ENCODE measurements at regions not wholly inside any gene's neighbourhood (a gene's known extent, or its start where the extent isn't known, plus 50 kb on each side); places are given as distances from the start of the nearest gene placed in this dataset.
"Not testable (repeated sequence)": the region's sequence is repeated elsewhere in the genome, so short reads cannot be mapped to it uniquely, and the experiment has no call there.

- intact Hi-C loops (cut with DNase I), result no loop called here
- DNase-seq, result no peak
These were observed 478.8 kb upstream of the SPANXN1 start for GRCh38 chrX:144768540-144768939.

- DNase-seq; intact Hi-C loops (cut with DNase I): not testable (repeated sequence)
These were observed 463.8 kb upstream of the SPANXN1 start for GRCh38 chrX:144783528-144783927.

- no peak for DNase-seq
- intact Hi-C loops (cut with DNase I), result no loop called here
These were observed 457.2 kb upstream of the SPANXN1 start for GRCh38 chrX:144790148-144790547.

GRCh38 chrX:144791298-144791697 is 456.0 kb upstream of the SPANXN1 start:
- intact Hi-C loops (cut with DNase I), result no loop called here
- no peak for DNase-seq

GRCh38 chrX:144798972-144799371 is 448.3 kb upstream of the SPANXN1 start:
- intact Hi-C loops (cut with DNase I), result no loop called here
- no peak for DNase-seq

- DNase-seq, result no peak
- intact Hi-C loops (cut with DNase I), result no loop called here
These were observed 445.5 kb upstream of the SPANXN1 start for GRCh38 chrX:144801786-144802185.

- intact Hi-C loops (cut with DNase I), result no loop called here
These were observed 438.3 kb upstream of the SPANXN1 start for GRCh38 chrX:144809025-144809424.

GRCh38 chrX:144810539-144810938 is 436.8 kb upstream of the SPANXN1 start:
- intact Hi-C loops (cut with DNase I), result no loop called here
- no peak for DNase-seq

More at GRCh38 chrX:144809025-144809424, 438.3 kb upstream of the SPANXN1 start:
- no peak for DNase-seq

GRCh38 chrX:144819406-144819805 is 427.9 kb upstream of the SPANXN1 start:
- intact Hi-C loops (cut with DNase I), result no loop called here
- DNase-seq, result no peak

- intact Hi-C loops (cut with DNase I), result no loop called here
- no peak for DNase-seq
These were observed 406.7 kb upstream of the SPANXN1 start for GRCh38 chrX:144840616-144841015.

- intact Hi-C loops (cut with DNase I), result no loop called here
- DNase-seq, result no peak
These were observed 398.2 kb upstream of the SPANXN1 start for GRCh38 chrX:144849141-144849540.

- no peak for DNase-seq
- intact Hi-C loops (cut with DNase I), result no loop called here
These were observed 351.0 kb upstream of the SPANXN1 start for GRCh38 chrX:144896323-144896722.

GRCh38 chrX:144901521-144901920 is 345.8 kb upstream of the SPANXN1 start:
- intact Hi-C loops (cut with DNase I), result no loop called here
- no peak for DNase-seq

GRCh38 chrX:144916785-144917184 is 330.5 kb upstream of the SPANXN1 start:
- intact Hi-C loops (cut with DNase I), result no loop called here
- DNase-seq, result no peak

GRCh38 chrX:144918936-144919335 is 328.4 kb upstream of the SPANXN1 start:
- intact Hi-C loops (cut with DNase I), result no loop called here
- no peak for DNase-seq

GRCh38 chrX:144946666-144947065 is 300.6 kb upstream of the SPANXN1 start:
- no peak for DNase-seq
- intact Hi-C loops (cut with DNase I), result no loop called here

All from head of caudate nucleus (tissue), 42 donors.